Mesodermal cell (in vitro differentiated cells): ENCODE measurements at regions not wholly inside any gene's neighbourhood (a gene's known extent, or its start where the extent isn't known, plus 50 kb on each side); places are given as distances from the start of the nearest gene placed in this dataset.
"Not testable (repeated sequence)": the region's sequence is repeated elsewhere in the genome, so short reads cannot be mapped to it uniquely, and the experiment has no call there.

Experiments
- H3K27ac ChIP-seq: 2 replicates; pipeline ENCODE4 v1.7.0; 2013; ENCODE audit warnings: mild to moderate bottlenecking, low read depth, low read length, moderate library complexity; ENCODE audit not compliant: severe bottlenecking
- H3K36me3 ChIP-seq: 2 replicates; pipeline ENCODE4 v1.7.1; 2013; ENCODE audit warnings: mild to moderate bottlenecking, low read length, moderate library complexity; ENCODE audit not compliant: control insufficient read depth, insufficient read depth
- H3K4me1 ChIP-seq: one replicate; pipeline ENCODE4 v1.7.1; 2013; ENCODE audit warnings: mild to moderate bottlenecking, low read length; ENCODE audit not compliant: insufficient read depth, control insufficient read depth, poor library complexity, severe bottlenecking
- H3K4me3 ChIP-seq: 2 replicates; pipeline ENCODE4 v1.7.0; 2013; ENCODE audit warnings: low read length, control low read depth, mild to moderate bottlenecking; ENCODE audit not compliant: insufficient read depth, poor library complexity, severe bottlenecking; ENCODE audit errors: extremely low read depth
- H3K9me3 ChIP-seq: 2 replicates; pipeline ENCODE4 v1.7.1; 2013; ENCODE audit warnings: mild to moderate bottlenecking, low read length, moderate library complexity; ENCODE audit not compliant: control insufficient read depth
- WGBS, 2 experiments: methylation state at CpG; one replicate each; pipeline ENCODE4 v1.1.5; 2013; ENCODE audit warnings: missing lambda C conversion rate in 2 of 2; ENCODE audit not compliant: insufficient coverage in 2 of 2; 5-methylcytosine and 5-hydroxymethylcytosine counted together

DNA sequence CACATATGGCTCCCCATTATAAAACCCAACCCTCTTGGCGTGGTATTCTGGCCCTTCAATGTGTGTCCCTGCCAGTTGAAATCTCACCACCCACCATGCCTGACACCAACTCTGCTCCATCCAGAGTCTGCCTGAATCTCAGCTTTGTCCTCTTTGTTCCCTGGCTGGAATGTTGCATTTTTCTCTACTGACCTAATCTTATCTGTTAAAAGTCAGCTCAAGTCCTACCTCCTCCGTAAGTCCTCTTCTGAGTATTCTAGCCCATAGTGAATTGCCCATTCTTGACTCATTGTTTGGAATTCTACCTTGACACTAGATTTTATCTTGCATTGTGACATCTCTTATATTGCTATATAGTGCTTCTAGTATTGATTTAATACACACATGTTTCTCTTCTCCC, 207.1 kb upstream of the VLDLR start:
- Histone ChIP-seq H3K27ac (peak overlapping the region; percentile 61), H3K4me1 (peaks cover 24% of the 10 kb centered on the region), H3K36me3 (no peaks in the 10 kb centered on the region), H3K9me3 (no peaks in the 10 kb centered on the region), H3K4me3 (no peak overlapping the region)
- 86% methylated on average over 2 of the region's 2 CpGs; no CpG with 5 or more reads in 1 of the 2 experiments for WGBS, 2 experiments

DNA sequence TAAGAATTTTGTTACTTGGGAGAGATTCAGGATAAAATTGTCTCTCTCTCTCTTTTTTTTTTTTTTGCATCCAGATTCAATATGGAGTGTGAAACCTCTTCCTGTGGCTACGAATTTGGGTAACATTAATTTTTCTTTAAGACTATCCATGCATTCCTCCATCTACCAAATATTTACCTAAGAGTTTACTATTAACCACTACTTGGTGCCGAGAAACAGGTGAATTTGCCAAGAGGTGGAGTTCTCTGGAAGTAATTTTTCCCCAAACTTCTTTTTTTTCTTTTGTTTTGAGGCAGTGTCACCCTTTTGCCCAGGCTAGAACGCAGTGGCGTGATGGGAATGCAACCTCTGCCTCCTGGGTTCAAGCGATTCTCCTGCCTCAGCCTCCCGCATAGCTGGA, 206.3 kb upstream of the VLDLR start:
- Histone ChIP-seq H3K4me3 (no peak overlapping the region), H3K27ac (no peak overlapping the region), H3K4me1 (peaks cover 24% of the 10 kb centered on the region), H3K9me3 (no peaks in the 10 kb centered on the region), H3K36me3 (no peaks in the 10 kb centered on the region)
- 94 to 100% methylated on average over 2 to 4 of the region's 6 CpGs for WGBS, 2 experiments

DNA sequence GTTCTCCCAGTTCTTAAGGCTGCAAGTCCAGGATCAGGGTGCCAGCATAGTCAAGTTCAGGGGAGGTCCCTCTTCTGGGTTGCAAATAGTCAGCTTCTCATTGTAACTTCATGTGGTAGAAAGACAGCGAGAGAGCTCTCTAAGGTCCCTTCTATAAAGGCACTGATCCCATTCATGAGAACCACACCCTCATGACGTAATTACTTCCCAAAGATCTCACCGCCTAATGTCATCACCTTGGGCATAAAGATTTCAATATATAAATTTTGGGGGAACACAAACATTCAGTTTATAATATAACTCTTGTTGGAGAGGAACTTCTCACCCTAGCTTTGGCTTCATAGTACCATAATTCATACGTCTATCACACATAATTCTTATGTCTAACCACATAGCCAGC, 203.9 kb upstream of the VLDLR start:
- peaks cover 16% of the 10 kb centered on the region for H3K4me1 ChIP-seq
- no peaks in the 10 kb centered on the region for H3K36me3 ChIP-seq
- no peak overlapping the region for H3K4me3 ChIP-seq
- H3K27ac ChIP-seq, result no peak overlapping the region
- WGBS, 2 experiments, result 90% methylated on average over 2 of the region's 4 CpGs
- no peaks in the 10 kb centered on the region for H3K9me3 ChIP-seq

DNA sequence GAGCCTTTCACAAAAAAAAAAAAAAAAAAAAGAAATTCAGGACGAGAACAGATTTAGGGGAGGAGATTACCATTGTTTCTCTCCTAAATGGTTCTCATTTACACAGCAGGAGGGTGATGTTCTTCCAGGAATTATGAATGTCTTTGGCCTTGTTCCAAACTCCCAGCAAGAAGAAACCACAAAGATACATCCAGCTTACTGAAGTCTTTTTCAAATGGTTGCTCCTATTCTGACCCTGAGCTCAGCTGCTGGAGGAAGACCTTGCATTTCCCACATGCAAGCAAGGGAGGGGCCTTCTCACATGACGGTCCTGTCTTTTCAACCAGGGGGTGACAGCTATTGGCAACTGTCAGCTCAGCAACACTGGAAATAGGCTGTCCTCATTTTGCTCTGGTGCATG, 203.0 kb upstream of the VLDLR start:
- Histone ChIP-seq H3K4me3 (no peak overlapping the region), H3K27ac (no peak overlapping the region)
- WGBS, 2 experiments, result 33 to 50% methylated on average over 1 of the region's 2 CpGs

GRCh38 chr9:2419347-2419746, 202.2 kb upstream of the VLDLR start:
- WGBS, 2 experiments, result 38% methylated on average over 1 of the region's 2 CpGs; no CpG with 5 or more reads in 1 of the 2 experiments
- no peak overlapping the region for H3K27ac ChIP-seq
- H3K9me3 ChIP-seq, result no peaks in the 10 kb centered on the region
- H3K4me3 ChIP-seq, result no peak overlapping the region
- H3K36me3 ChIP-seq, result no peaks in the 10 kb centered on the region
- H3K4me1 ChIP-seq, result peaks cover under 1% of the 10 kb centered on the region

More for the DNA sequence above, 203.0 kb upstream of the VLDLR start:
- Histone ChIP-seq H3K36me3 (no peaks in the 10 kb centered on the region), H3K9me3 (no peaks in the 10 kb centered on the region), H3K4me1 (peaks cover 7% of the 10 kb centered on the region)

- H3K4me1 ChIP-seq, result no peaks in the 10 kb centered on the region
Observed at GRCh38 chr9:2420543-2420942, 201.0 kb upstream of the VLDLR start.

DNA sequence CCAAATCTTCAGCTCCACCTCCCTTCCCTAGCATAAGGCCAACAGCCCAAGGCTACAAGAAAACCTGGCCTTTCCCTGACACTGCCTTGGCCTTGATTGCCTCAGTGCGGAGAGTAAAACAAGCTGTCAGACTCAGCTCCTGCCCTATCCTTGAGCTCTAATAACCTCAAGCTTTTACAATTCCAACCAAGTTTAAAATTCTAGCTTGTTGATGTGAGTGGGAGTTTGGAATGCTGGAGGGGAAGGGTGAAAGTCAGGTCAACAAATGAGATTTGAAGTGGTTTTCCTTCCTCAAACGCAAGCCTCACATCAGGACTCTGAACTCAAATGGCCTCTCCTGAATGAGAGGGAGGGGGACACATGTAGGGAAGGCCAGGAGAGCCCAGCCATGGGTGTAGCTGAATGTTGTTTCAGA, 197.0 kb upstream of the VLDLR start:
- Histone ChIP-seq H3K36me3 (no peaks in the 10 kb centered on the region), H3K9me3 (no peaks in the 10 kb centered on the region), H3K27ac (no peak overlapping the region), H3K4me1 (no peaks in the 10 kb centered on the region), H3K4me3 (no peak overlapping the region)
- 92 to 100% methylated on average over 1 to 2 of the region's 2 CpGs for WGBS, 2 experiments

More at GRCh38 chr9:2420543-2420942, 201.0 kb upstream of the VLDLR start:
- Histone ChIP-seq H3K9me3 (no peaks in the 10 kb centered on the region), H3K36me3 (no peaks in the 10 kb centered on the region), H3K4me3 (no peak overlapping the region), H3K27ac (no peak overlapping the region)
- 67% methylated on average over 3 of the region's 3 CpGs; no CpG with 5 or more reads in 1 of the 2 experiments for WGBS, 2 experiments

GRCh38 chr9:2425676-2426075, 195.9 kb upstream of the VLDLR start:
- H3K4me1 ChIP-seq, result no peaks in the 10 kb centered on the region
- no peak overlapping the region for H3K27ac ChIP-seq
- WGBS, 2 experiments, result no CpG with 5 or more reads among the region's 2 CpGs
- no peaks in the 10 kb centered on the region for H3K36me3 ChIP-seq
- H3K9me3 ChIP-seq, result no peaks in the 10 kb centered on the region
- H3K4me3 ChIP-seq, result no peak overlapping the region

GRCh38 chr9:2427120-2427891, 194.3 kb upstream of the VLDLR start:
- Histone ChIP-seq H3K36me3 (no peaks in the 10 kb centered on the region), H3K9me3 (no peaks in the 10 kb centered on the region), H3K4me3 (no peak overlapping the region), H3K4me1 (no peaks in the 10 kb centered on the region), H3K27ac (no peak overlapping the region)
- WGBS, 2 experiments, result 92% methylated on average over 6 of the region's 10 CpGs

DNA sequence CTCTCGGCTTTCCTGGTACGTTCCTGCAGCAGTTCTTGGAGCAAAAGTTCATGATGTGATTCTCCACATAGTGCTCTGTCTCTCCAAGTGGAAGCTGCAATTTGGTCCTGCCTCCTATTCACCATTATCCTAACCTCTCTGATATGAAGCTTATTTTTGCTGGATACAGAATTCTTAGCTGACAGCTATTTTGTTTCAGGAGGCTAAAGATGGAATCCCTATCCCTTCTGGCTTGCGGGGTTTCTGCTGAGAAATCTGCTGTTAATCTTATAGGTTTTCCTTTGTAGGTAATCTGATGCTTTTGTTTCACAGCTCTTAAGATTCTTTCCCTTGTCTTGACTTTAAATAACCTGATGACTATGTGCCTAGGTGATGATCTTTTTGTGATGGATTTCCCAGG, 181.6 kb upstream of the VLDLR start:
- WGBS, 2 experiments, result 87 to 92% methylated on average over 2 of the region's 3 CpGs
- Histone ChIP-seq H3K27ac (no peak overlapping the region), H3K9me3 (peaks cover 24% of the 10 kb centered on the region)

GRCh38 chr9:2443933-2444332, 177.7 kb upstream of the VLDLR start:
- H3K36me3 ChIP-seq, H3K4me1 ChIP-seq, H3K4me3 ChIP-seq, H3K27ac ChIP-seq: not testable (repeated sequence)
- H3K9me3 ChIP-seq, result peaks cover 24% of the 10 kb centered on the region
- 83% methylated on average over 1 of the region's 1 CpG; no CpG with 5 or more reads in 1 of the 2 experiments for WGBS, 2 experiments

More for the DNA sequence above, 181.6 kb upstream of the VLDLR start:
- no peaks in the 10 kb centered on the region for H3K36me3 ChIP-seq
- no peaks in the 10 kb centered on the region for H3K4me1 ChIP-seq
- H3K4me3 ChIP-seq, result no peak overlapping the region
